Suprapubic skin (tissue), 4 donors: ENCODE measurements at regions not wholly inside any gene's neighbourhood (a gene's known extent, or its start where the extent isn't known, plus 50 kb on each side); places are given as distances from the start of the nearest gene placed in this dataset.

ENCODE experiments used
- POLR2A ChIP-seq, 2 donors: fragments of 450-650 bp; IDR thresholded peaks; one replicate each; pipeline ENCODE4 v1.6.1; 2017; ENCODE audit warnings: antibody characterized with exemption in 2 of 2, mild to moderate bottlenecking in 2 of 2, moderate library complexity in 2 of 2
- POLR2AphosphoS5 ChIP-seq, 3 donors: sonication (generic); formaldehyde crosslinking; IDR thresholded peaks; one replicate each; pipeline ENCODE4 v1.6.1; 2017; ENCODE audit warnings: antibody characterized with exemption in 3 of 3
- TF ChIP-seq, protein P1 (sequence below), 2 donors: fragments of 200-600 bp in 1 of 2; fragments of 450-650 bp in 1 of 2; sonication (generic) in 1 of 2; IDR thresholded peaks; one replicate each; pipeline ENCODE4 v1.5.1; 2016 to 2019; ENCODE audit warnings: antibody characterized with exemption in 2 of 2, mild to moderate bottlenecking in 1 of 2, moderate library complexity in 1 of 2

DNA sequence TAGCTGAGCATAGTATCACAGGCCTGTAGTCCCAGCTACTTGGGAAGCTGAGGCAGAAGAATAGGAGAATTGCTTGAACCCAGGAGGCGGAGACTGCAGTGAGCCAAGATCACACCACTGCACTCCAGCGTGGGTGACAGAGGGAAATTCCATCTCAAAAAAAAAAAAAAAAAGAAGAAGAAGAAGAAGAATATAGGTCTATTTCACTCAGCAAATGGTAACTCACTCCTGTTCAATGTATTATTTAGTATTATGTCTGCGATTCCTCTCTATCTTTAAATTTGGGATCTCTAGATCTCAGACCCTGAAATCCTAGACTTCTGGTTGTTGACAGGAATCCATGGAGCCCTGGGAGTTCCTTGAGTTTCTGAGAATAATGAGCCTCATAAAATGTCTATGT, 98.6 kb downstream of the HFE start:
- TF ChIP-seq, protein P1, sequence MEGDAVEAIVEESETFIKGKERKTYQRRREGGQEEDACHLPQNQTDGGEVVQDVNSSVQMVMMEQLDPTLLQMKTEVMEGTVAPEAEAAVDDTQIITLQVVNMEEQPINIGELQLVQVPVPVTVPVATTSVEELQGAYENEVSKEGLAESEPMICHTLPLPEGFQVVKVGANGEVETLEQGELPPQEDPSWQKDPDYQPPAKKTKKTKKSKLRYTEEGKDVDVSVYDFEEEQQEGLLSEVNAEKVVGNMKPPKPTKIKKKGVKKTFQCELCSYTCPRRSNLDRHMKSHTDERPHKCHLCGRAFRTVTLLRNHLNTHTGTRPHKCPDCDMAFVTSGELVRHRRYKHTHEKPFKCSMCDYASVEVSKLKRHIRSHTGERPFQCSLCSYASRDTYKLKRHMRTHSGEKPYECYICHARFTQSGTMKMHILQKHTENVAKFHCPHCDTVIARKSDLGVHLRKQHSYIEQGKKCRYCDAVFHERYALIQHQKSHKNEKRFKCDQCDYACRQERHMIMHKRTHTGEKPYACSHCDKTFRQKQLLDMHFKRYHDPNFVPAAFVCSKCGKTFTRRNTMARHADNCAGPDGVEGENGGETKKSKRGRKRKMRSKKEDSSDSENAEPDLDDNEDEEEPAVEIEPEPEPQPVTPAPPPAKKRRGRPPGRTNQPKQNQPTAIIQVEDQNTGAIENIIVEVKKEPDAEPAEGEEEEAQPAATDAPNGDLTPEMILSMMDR (IDR thresholded peaks at IDR 0.05), result no peak
- TF ChIP-seq POLR2AphosphoS5 (IDR thresholded peaks at IDR 0.05), result no peak
- TF ChIP-seq POLR2A (IDR thresholded peaks at IDR 0.05), result no peak
